ENCODE measurements at regions not wholly inside any gene's neighbourhood (a gene's known extent, or its start where the extent isn't known, plus 50 kb on each side); places are given as distances from the start of the nearest gene placed in this dataset.

DNA sequence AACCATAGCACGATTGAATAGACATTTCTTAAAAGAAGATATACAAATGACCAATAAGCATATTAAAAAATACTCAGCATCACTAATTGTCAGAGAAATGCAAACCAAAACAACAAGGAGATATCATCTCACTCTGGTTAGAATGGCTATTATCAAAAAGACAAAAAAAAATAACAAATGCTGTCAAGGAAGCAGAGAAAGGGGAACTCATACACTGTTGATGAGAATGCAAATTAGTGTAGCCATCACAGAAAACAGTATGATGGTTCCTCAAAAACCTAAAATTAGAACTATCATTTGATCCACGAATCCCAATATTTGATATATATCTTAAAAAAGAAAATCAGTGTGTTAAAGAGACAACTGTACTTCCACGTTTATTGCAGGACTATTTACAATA, 71.7 kb upstream of the BANK1 start:
- CTCF ChIA-PET: no interaction called here

DNA sequence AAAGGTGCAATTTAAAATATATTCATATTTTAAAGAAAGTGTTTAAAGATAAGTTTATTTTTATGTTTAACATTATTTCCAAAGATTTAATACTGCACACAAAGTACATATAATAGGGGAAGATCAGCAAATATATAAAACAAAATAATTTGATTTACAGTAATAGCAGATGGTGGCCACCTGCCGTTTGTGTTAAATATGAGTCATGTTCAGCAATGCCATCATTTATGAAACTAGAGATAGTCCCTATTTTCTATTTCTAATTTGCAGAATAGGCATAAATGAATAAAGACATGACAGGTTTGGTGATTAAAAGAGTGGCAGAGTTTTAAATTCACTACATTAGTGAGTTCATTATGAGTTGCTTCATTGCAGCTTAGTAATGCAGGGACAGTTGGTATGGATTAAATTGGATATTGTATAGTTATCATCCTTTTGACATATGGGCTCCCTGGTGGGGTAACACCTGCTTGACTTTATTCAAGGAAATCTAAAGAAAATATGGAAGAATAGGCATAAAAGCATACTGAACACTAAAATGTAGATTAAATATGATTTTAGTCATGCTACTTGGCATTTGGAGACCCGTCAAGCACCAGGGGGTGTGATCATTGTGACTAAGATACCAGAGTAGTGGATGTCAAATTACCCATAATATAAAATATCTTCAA, 78.8 kb upstream of the BANK1 start:
- DNase-seq (ENCODE audit: low read depth, low spot score) (no peak), ATAC-seq (no peak)
- in situ Hi-C loops (cut with HindIII; ENCODE audit: low pct_unique_long_range_greater_than_20kb, low sequenced_read_pairs): no loop called here
- H3K27ac ChIP-seq (ENCODE audit: low read length): no peak overlapping the region
- intact Hi-C loops (cut with micrococcal nuclease; ENCODE audit: unreplicated experiment): no loop called here
- BruUV-seq (replicated peaks): no TSS peak
- H3K9me3 ChIP-seq (ENCODE audit: control insufficient read depth, insufficient read depth, low read depth, low read length): 0 out of 2 replicates have a peak, but pooled peaks cover 1% of the 10 kb centered on the region
- POLR2A ChIA-PET: no interaction called here
- no peak for TF ChIP-seq TCF7L2 (IDR thresholded peaks at IDR 0.05; ENCODE audit: low read depth, low read length)
- TF ChIP-seq REST (IDR thresholded peaks at IDR 0.05; ENCODE audit: insufficient read depth in 1 of 2, low read depth in 2 of 2, low read length in 1 of 2): no peak
- no peak for TF ChIP-seq SIN3A (IDR thresholded peaks at IDR 0.05; ENCODE audit: borderline replicate concordance, insufficient read depth, low read depth, low read length)
- no peak for TF ChIP-seq POLR2AphosphoS5 (IDR thresholded peaks at IDR 0.05; ENCODE audit: low read depth, low read length)
- TF ChIP-seq, protein P1, sequence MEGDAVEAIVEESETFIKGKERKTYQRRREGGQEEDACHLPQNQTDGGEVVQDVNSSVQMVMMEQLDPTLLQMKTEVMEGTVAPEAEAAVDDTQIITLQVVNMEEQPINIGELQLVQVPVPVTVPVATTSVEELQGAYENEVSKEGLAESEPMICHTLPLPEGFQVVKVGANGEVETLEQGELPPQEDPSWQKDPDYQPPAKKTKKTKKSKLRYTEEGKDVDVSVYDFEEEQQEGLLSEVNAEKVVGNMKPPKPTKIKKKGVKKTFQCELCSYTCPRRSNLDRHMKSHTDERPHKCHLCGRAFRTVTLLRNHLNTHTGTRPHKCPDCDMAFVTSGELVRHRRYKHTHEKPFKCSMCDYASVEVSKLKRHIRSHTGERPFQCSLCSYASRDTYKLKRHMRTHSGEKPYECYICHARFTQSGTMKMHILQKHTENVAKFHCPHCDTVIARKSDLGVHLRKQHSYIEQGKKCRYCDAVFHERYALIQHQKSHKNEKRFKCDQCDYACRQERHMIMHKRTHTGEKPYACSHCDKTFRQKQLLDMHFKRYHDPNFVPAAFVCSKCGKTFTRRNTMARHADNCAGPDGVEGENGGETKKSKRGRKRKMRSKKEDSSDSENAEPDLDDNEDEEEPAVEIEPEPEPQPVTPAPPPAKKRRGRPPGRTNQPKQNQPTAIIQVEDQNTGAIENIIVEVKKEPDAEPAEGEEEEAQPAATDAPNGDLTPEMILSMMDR (IDR thresholded peaks at IDR 0.05): no peak
- H3K4me1 ChIP-seq (ENCODE audit: control insufficient read depth, insufficient read depth, low read length): no peaks in the 10 kb centered on the region
- CTCF ChIA-PET: no interaction called here
- H3K27me3 ChIP-seq (ENCODE audit: control insufficient read depth, insufficient read depth, low read length): no peaks in the 10 kb centered on the region
- no peaks in the 10 kb centered on the region for H3K36me3 ChIP-seq (ENCODE audit: control insufficient read depth, insufficient read depth, low read length)
- no peak overlapping the region for H3K4me3 ChIP-seq (ENCODE audit: low read depth in 2 of 2, low read length in 2 of 2)

More for the DNA sequence above, 71.7 kb upstream of the BANK1 start:
- in situ Hi-C loops (cut with HindIII; ENCODE audit: low pct_unique_long_range_greater_than_20kb, low sequenced_read_pairs): no loop called here
- no peak overlapping the region for H3K4me3 ChIP-seq (ENCODE audit: low read depth in 2 of 2, low read length in 2 of 2)
- TF ChIP-seq, protein P1 (IDR thresholded peaks at IDR 0.05): no peak
- TF ChIP-seq SIN3A (IDR thresholded peaks at IDR 0.05; ENCODE audit: borderline replicate concordance, insufficient read depth, low read depth, low read length): no peak
- TF ChIP-seq TCF7L2 (IDR thresholded peaks at IDR 0.05; ENCODE audit: low read depth, low read length): no peak
- no peak for TF ChIP-seq REST (IDR thresholded peaks at IDR 0.05; ENCODE audit: insufficient read depth in 1 of 2, low read depth in 2 of 2, low read length in 1 of 2)
- TF ChIP-seq POLR2AphosphoS5 (IDR thresholded peaks at IDR 0.05; ENCODE audit: low read depth, low read length): no peak
- no TSS peak for BruUV-seq (replicated peaks)
- H3K4me1 ChIP-seq (ENCODE audit: control insufficient read depth, insufficient read depth, low read length): no peaks in the 10 kb centered on the region
- no peaks in the 10 kb centered on the region for H3K9me3 ChIP-seq (ENCODE audit: control insufficient read depth, insufficient read depth, low read depth, low read length)
- POLR2A ChIA-PET: no interaction called here
- no peak overlapping the region for H3K27ac ChIP-seq (ENCODE audit: low read length)
- no peaks in the 10 kb centered on the region for H3K27me3 ChIP-seq (ENCODE audit: control insufficient read depth, insufficient read depth, low read length)
- ATAC-seq (no peak), DNase-seq (ENCODE audit: low read depth, low spot score) (no peak)
- H3K36me3 ChIP-seq (ENCODE audit: control insufficient read depth, insufficient read depth, low read length): no peaks in the 10 kb centered on the region
- intact Hi-C loops (cut with micrococcal nuclease; ENCODE audit: unreplicated experiment): no loop called here
